Hepatocyte (in vitro differentiated cells): ENCODE measurements at regions not wholly inside any gene's neighbourhood (a gene's known extent, or its start where the extent isn't known, plus 50 kb on each side); places are given as distances from the start of the nearest gene placed in this dataset.
A peak's percentile ranks its signal among the peaks of the same experiment; 100 is the strongest.

Source experiments
- EZH2 ChIP-seq: fragments of 200-600 bp; sonication (generic); IDR thresholded peaks from 2 replicates; pipeline ENCODE4 v1.6.1; 2016; ENCODE audit warnings: antibody characterized with exemption, mild to moderate bottlenecking, borderline replicate concordance
- EZH2phosphoT487 ChIP-seq: fragments of 200-600 bp; sonication (generic); IDR thresholded peaks from one replicate; pipeline ENCODE4 v1.6.1; 2018; ENCODE audit warnings: antibody characterized with exemption, mild to moderate bottlenecking, low read depth, moderate library complexity; ENCODE audit not compliant: unreplicated experiment, severe bottlenecking
- TF ChIP-seq, protein P1 (sequence below): fragments of 200-600 bp; sonication (generic); IDR thresholded peaks from 2 replicates; pipeline ENCODE4 v1.5.1; 2016; ENCODE audit warnings: antibody characterized with exemption, mild to moderate bottlenecking; ENCODE audit not compliant: poor library complexity

DNA sequence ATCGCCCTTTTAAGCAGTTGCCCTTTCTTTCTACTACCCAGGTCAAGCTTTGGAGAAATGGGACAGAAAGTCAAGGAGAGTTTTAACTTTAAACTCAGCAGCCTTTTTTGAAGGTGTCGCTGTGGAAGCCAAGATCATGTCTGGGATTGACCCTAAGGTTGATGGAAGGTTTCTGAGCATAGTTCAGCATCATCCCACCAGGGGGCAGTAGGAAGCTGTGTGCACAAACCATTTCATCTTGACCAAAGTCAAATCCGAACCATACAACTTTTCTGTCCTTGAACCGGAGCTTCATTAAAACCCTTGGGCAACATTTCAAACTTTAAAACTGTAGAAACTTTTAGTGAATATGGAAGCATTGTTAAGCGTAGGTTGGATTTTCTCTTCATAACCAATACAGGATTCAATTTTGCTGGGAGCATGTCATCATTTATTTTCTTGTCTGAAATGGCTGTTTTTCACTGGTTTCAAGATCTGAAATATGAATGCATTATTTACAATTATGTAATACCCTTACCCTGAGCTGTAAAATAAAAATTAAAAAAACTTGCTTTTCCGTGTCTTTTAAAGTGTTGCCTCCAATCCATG, 214.4 kb upstream of the KIAA1217 start:
- TF ChIP-seq, protein P1, sequence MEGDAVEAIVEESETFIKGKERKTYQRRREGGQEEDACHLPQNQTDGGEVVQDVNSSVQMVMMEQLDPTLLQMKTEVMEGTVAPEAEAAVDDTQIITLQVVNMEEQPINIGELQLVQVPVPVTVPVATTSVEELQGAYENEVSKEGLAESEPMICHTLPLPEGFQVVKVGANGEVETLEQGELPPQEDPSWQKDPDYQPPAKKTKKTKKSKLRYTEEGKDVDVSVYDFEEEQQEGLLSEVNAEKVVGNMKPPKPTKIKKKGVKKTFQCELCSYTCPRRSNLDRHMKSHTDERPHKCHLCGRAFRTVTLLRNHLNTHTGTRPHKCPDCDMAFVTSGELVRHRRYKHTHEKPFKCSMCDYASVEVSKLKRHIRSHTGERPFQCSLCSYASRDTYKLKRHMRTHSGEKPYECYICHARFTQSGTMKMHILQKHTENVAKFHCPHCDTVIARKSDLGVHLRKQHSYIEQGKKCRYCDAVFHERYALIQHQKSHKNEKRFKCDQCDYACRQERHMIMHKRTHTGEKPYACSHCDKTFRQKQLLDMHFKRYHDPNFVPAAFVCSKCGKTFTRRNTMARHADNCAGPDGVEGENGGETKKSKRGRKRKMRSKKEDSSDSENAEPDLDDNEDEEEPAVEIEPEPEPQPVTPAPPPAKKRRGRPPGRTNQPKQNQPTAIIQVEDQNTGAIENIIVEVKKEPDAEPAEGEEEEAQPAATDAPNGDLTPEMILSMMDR, result peak; percentile 88
- TF ChIP-seq EZH2phosphoT487, result no peak
- TF ChIP-seq EZH2, result no peak
